SKM-1 (cell line): ENCODE measurements at regions not wholly inside any gene's neighbourhood (a gene's known extent, or its start where the extent isn't known, plus 50 kb on each side); places are given as distances from the start of the nearest gene placed in this dataset.
A peak's percentile ranks its signal among the peaks of the same experiment; 100 is the strongest.

Experiments used
- DNase-seq: peaks from one replicate; lab custom pipeline; 2025; ENCODE audit not compliant: unreplicated experiment; lab: John Stamatoyannopoulos, UW

GRCh38 chr21:29228306-29228705 lies 70.4 kb upstream of the BACH1 start:
- DNase-seq, result peak; percentile 13

- no peak for DNase-seq
Observed at GRCh38 chr21:29230551-29231261, 68.0 kb upstream of the BACH1 start.

- DNase-seq, result no peak
Observed at GRCh38 chr21:29231756-29232529, 66.8 kb upstream of the BACH1 start.

GRCh38 chr21:29232530-29233255 lies 66.0 kb upstream of the BACH1 start:
- DNase-seq, result no peak

- no peak for DNase-seq
Observed at GRCh38 chr21:29233256-29233546, 65.5 kb upstream of the BACH1 start.

- no peak for DNase-seq
Observed at GRCh38 chr21:29233611-29234540, 64.8 kb upstream of the BACH1 start.

GRCh38 chr21:29235714-29236197 lies 63.0 kb upstream of the BACH1 start:
- DNase-seq, result no peak

GRCh38 chr21:29236201-29236600 lies 62.5 kb upstream of the BACH1 start:
- no peak for DNase-seq

- no peak for DNase-seq
Observed at GRCh38 chr21:29237110-29238052, 61.3 kb upstream of the BACH1 start.

- DNase-seq, result no peak
Observed at GRCh38 chr21:29238053-29238966, 60.4 kb upstream of the BACH1 start.

GRCh38 chr21:29238967-29239290 lies 59.8 kb upstream of the BACH1 start:
- DNase-seq, result no peak

- DNase-seq, result no peak
Observed at GRCh38 chr21:29240136-29240535, 58.6 kb upstream of the BACH1 start.

GRCh38 chr21:29242201-29242600 lies 56.5 kb upstream of the BACH1 start:
- DNase-seq, result no peak

- DNase-seq, result no peak
Observed at GRCh38 chr21:29243188-29243587, 55.5 kb upstream of the BACH1 start.

GRCh38 chr21:29245104-29245643 lies 53.5 kb upstream of the BACH1 start:
- no peak for DNase-seq

GRCh38 chr21:29245863-29246262 lies 52.9 kb upstream of the BACH1 start:
- no peak for DNase-seq

GRCh38 chr21:29246614-29247013 lies 52.1 kb upstream of the BACH1 start:
- DNase-seq, result no peak

- DNase-seq, result peak; percentile 49
Observed at GRCh38 chr21:29248124-29248523, 50.6 kb upstream of the BACH1 start.
